DMS 273 treated with DMSO at 0.1 percent for 48 hours (cell line): ENCODE measurements at regions not wholly inside any gene's neighbourhood (a gene's known extent, or its start where the extent isn't known, plus 50 kb on each side); places are given as distances from the start of the nearest gene placed in this dataset.
"Not testable (repeated sequence)": the region's sequence is repeated elsewhere in the genome, so short reads cannot be mapped to it uniquely, and the experiment has no call there.

ENCODE experiments used
- DNase-seq: peaks from one replicate; lab custom pipeline; 2025; lab: John Stamatoyannopoulos, UW

- no peak for DNase-seq
Measured at GRCh38 chr1:191675856-191676783, 482.1 kb upstream of the RGS18 start.

- DNase-seq = no peak
Measured at GRCh38 chr1:191685669-191686068, 472.6 kb upstream of the RGS18 start.

GRCh38 chr1:191687721-191688120, 470.5 kb upstream of the RGS18 start:
- DNase-seq = no peak

GRCh38 chr1:191690931-191691330, 467.3 kb upstream of the RGS18 start:
- no peak for DNase-seq

- no peak for DNase-seq
Measured at GRCh38 chr1:191693797-191694196, 464.5 kb upstream of the RGS18 start.

GRCh38 chr1:191695865-191696264, 462.4 kb upstream of the RGS18 start:
- DNase-seq = no peak

GRCh38 chr1:191696354-191696753, 461.9 kb upstream of the RGS18 start:
- no peak for DNase-seq

- no peak for DNase-seq
Measured at GRCh38 chr1:191697556-191697955, 460.7 kb upstream of the RGS18 start.

GRCh38 chr1:191698246-191698645, 460.0 kb upstream of the RGS18 start:
- DNase-seq = no peak

- DNase-seq = no peak
Measured at GRCh38 chr1:191699343-191699742, 458.9 kb upstream of the RGS18 start.

GRCh38 chr1:191700922-191701321, 457.3 kb upstream of the RGS18 start:
- no peak for DNase-seq

GRCh38 chr1:191702124-191702523, 456.1 kb upstream of the RGS18 start:
- DNase-seq = no peak

GRCh38 chr1:191707288-191707687, 451.0 kb upstream of the RGS18 start:
- no peak for DNase-seq

- DNase-seq = no peak
Measured at GRCh38 chr1:191709215-191709614, 449.0 kb upstream of the RGS18 start.

GRCh38 chr1:191711961-191712360, 446.3 kb upstream of the RGS18 start:
- no peak for DNase-seq

GRCh38 chr1:191714845-191715244, 443.4 kb upstream of the RGS18 start:
- no peak for DNase-seq

GRCh38 chr1:191729742-191730141, 428.5 kb upstream of the RGS18 start:
- DNase-seq = no peak

GRCh38 chr1:191731608-191732302, 426.5 kb upstream of the RGS18 start:
- not testable (repeated sequence) for DNase-seq

GRCh38 chr1:191734321-191734720, 423.9 kb upstream of the RGS18 start:
- DNase-seq = no peak

- no peak for DNase-seq
Measured at GRCh38 chr1:191739544-191739943, 418.7 kb upstream of the RGS18 start.

GRCh38 chr1:191752342-191752741, 405.9 kb upstream of the RGS18 start:
- DNase-seq = no peak

GRCh38 chr1:191760016-191760415, 398.2 kb upstream of the RGS18 start:
- DNase-seq = no peak

- DNase-seq = no peak
Measured at GRCh38 chr1:191788551-191788950, 369.7 kb upstream of the RGS18 start.
